ENCODE measurements at regions not wholly inside any gene's neighbourhood (a gene's known extent, or its start where the extent isn't known, plus 50 kb on each side); places are given as distances from the start of the nearest gene placed in this dataset.
A peak's percentile ranks its signal among the peaks of the same experiment; 100 is the strongest.
"Not testable (repeated sequence)": the region's sequence is repeated elsewhere in the genome, so short reads cannot be mapped to it uniquely, and the experiment has no call there.

GRCh38 chr20:40894237-40894630 lies 134.4 kb upstream of the TOP1 start:
- no peak for DNase-seq

GRCh38 chr20:40895182-40895581 lies 133.4 kb upstream of the TOP1 start:
- no peak for DNase-seq

GRCh38 chr20:40896814-40897700 lies 131.6 kb upstream of the TOP1 start:
- no peak for DNase-seq

DNA sequence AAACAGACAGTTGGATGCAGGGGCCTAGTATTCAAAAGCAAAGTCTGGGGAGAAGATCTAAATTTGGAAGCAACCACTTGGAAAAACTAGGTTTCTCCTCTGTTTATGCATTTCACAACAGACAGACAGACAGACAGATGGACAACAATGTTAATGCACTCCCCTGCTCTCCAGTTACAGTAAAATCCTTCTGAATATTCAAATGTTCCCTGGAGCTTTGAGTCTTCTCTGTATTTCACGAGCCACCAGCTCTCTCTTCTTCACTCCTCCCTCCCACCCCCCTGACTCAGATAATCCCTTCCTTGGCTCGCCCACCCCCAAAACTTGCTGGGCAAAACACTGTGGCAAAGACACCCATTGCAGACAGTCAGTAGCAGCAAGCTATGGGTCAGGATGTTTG lies 129.3 kb upstream of the TOP1 start:
- DNase-seq, result no peak

DNA sequence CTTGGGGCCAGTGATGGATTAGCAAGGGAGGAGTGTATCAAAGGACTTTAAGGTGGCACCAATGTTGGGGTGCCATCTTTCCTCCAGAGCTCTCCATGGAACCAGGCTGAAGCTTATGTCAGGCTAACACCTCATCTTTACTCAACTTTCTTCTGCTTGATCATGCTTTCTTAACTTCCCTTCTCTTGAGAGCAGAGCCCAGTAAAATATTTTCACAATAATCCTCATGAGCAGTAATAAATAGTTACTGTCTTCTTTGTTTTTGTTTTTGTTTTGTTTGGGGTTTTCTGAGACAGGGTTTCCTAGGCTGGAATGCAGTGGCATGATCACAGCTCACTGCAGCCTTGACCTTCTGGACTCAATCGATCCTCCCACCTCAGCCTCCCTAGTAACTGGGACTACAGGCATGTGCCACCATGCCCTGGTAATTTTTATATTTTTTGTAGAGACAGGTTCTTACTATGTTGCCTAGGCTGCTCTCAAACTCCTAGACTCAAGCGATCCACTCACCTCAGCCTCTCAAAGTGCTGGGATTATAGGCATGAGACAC lies 127.9 kb upstream of the TOP1 start:
- no peak for DNase-seq

DNA sequence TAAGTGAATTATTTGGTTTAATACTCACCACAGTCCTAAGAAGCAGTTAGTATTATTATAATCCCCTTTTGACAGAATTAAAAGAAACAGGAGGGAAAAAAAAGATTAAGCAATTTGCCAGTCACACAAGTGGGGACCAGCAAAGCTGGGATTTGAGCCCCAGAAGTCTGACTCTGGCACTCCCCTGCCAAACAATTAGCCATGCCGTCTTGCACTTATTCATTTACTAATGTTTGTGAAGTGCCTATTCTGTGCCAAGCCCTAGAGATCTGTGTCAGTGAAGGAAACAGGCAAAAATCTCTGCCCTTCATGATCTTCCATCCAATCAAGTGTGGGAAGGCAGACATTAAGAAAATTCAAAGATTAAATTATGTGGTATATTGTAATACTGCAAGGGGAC lies 126.0 kb upstream of the TOP1 start:
- DNase-seq, result peak; percentile 1

- DNase-seq, result no peak
Measured at GRCh38 chr20:40908309-40908708, 120.3 kb upstream of the TOP1 start.

DNA sequence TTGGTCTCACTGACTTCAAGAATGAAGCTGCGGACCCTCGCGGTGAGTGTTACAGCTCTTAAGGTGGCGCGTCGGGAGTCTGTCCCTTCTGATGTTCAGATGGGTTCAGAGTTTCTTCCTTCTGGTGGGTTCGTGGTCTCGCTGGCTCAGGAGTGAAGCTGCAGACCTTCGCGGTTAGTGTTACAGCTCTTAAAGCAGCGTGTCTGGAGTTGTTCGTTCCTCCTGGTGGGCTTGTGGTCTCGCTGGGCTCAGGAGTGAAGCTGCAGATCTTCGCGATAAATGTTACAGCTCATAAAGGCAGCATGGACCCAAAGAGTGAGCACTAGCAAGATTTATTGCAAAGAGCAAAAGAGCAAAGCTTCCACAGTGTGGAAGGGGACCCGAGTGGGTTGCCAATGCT lies 119.1 kb upstream of the TOP1 start:
- not testable (repeated sequence) for DNase-seq

DNA sequence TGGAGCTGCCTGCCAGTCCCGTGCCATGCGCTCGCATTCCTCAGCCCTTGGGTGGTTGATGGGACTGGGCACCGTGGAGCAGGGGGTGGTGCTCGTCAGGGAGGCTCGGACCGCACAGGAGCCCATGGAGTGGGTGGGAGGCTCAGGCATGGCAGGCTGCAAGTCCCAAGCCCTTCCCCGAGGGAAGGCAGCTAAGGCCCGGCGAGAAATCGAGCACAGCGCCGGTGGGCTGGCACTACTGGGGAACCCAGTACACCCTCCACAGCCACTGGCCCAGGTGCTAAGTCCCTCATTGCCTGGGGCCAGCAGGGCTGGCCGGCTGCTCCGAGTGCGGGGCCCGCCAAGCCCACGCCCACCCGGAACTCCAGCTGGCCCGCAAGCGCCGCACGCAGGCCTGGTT lies 118.2 kb upstream of the TOP1 start:
- DNase-seq, result not testable (repeated sequence)

- DNase-seq, result not testable (repeated sequence)
Measured at GRCh38 chr20:40911152-40911551, 117.5 kb upstream of the TOP1 start.

DNA sequence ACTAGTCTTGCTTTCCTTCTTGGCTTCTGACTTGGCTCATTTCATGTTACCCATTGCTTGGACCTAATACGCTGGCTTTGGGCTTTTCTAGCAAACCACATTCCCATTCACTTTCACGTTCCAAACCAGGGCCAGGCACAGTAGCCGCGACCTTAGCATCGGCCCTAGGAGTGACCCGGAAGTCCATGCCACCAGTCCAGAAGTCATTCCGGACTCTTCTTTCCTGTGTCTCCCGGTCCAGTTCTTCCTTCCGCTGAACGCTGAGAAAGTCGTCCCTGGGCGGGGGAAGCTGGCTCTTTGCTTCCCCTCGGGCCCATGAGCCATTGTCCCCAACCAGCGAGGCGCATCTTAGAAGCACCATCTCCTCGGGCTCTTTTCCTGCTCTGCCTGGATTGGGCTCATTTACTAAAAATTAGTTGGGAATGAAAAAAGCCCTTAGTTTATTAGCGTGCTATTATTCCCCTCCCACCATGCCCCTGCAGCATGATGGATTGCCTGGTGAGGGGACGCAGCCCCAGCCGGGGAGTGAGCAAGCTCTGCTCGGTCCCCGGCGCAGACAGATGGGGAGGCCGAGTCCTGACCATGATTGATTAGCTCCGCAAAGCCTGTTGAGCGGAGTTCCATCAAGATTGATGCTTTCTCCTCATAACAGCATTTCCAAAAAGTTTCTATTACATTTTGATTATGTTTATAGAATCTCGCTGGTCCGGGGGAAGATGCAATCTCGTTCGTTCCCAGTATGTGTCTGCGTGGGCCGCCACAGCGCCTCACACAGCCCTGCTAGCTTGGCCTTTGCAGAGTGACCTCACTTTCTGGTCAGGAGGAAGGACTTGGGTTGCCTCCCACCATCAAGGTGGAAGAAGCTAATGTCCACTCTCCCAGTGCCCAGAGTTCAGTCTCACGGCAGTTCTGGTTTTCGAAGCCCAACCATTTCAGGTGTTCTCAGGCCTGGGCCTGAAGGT lies 115.1 kb upstream of the TOP1 start:
- DNase-seq, result no peak

DNA sequence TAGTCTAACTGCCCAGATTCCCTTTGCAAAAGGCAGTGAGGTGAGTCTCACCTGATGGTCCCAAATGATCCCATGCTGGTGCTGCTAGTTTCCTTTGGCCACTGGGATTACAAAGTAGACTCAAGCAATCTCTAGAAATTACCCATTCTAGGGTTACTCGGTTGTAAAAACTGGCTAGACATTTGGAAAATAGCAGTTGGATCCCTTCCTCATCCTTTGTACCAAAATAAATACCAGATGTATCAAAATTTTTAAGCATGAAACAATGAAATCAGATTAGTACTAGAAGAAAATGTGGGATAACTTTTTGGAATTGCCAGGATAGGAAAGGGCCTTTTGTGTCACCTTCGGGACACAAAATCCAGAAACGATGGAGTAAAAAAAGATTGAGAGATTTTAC lies 112.9 kb upstream of the TOP1 start:
- no peak for DNase-seq

DNA sequence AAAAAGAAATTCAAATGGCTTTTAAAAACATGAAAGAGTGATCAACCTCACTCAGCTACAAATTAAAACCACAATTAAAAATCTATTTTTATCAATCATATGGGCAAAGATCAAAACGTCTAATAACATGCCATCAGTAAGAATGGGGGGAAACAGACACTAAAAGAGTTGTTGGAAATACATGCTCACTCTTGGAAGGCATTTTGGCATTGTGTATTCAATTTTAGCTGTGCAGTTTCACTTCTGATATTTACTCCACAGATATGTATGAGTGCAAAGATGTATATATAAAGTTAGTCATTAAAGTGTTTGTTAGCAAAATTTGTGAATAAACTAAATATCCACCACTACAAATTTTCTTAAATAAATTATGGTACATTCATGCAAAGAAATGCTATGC lies 112.3 kb upstream of the TOP1 start:
- DNase-seq, result no peak

- no peak for DNase-seq
Measured at GRCh38 chr20:40920291-40920690, 108.3 kb upstream of the TOP1 start.

DNA sequence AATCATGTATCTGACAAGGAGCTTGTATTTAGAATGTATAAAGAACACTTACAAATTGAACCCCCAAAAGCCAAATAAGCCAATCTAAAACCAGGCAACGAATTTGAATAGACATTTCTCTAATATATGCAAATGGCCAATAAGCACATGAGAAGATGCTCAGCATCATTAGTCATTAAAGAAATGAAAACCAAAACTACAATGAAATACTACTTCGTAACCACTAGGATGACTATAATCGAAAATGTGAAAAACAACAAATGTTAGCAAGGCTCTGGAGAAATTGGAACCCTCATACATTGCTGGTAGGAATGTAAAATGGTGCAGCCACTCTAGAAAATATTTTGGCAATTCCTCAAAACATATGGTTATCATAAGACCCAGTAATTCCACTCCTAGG lies 105.8 kb upstream of the TOP1 start:
- DNase-seq, result no peak

DNA sequence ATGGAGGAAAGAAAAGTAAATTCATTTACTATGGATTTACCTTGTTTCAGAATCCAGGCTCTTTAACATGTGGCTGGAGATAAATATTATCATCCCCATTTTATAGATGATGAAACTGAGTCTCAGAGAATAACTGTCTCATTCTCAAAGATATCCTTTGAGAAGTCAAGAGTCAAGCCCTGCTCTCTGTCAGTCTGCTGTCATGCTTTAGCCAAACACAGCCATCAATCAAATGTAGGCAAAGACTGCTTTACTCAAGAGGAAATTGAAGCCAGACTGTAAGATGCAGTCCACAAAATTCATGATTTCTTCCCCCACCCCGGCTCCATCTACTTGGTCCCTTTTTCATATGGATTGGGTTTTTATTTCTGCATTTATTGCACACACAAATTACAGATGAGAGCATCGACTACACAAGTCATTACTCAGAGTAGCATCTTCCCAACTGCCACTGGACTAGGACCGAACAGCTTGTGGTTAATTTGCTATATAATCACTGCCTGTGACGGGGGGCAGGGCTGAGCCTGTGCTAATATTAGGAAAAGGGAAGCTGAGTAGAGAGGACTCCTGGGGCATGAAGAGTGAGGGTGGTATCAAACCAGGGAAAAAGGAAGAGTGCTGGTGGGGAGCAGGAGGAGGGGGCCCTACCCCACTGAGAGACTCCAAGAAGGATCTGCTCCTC lies 102.7 kb upstream of the TOP1 start:
- DNase-seq, result no peak

DNA sequence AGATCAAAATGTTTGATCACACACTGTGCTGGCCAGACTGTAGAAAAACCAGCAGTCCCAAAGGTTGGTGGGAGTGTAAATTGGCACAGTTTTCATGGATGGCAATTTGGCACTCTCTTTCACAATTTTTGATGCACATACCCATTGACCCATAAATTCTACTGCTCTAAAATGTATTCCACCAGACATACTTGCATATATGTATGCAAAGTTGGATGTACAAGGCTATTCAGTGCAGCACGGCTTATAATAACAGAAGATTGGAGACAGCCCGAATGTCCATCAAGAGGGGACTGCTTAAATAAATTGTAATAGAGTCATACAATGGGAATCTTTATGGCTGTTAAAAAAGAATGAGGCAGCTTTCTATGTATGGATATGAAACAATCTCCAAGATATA lies 101.7 kb upstream of the TOP1 start:
- DNase-seq, result no peak

DNA sequence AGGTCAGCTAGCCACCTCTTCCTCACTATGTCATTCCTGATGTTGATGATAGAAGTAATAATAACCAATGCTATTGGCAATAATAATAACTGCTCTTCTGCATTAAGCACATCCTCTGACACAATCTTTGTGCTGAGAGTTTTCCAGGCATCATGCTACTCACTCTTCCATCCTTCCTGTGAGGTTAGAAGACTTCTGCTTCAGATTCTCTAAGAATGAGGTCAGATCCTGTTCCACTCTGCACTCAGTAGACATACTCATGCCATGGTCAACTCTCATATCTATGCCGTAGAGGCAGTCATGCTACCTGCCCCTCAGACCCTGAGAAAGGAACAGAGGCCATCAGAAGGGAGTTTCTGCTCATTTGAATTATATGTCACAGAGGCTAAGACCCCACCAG lies 98.1 kb upstream of the TOP1 start:
- no peak for DNase-seq

DNA sequence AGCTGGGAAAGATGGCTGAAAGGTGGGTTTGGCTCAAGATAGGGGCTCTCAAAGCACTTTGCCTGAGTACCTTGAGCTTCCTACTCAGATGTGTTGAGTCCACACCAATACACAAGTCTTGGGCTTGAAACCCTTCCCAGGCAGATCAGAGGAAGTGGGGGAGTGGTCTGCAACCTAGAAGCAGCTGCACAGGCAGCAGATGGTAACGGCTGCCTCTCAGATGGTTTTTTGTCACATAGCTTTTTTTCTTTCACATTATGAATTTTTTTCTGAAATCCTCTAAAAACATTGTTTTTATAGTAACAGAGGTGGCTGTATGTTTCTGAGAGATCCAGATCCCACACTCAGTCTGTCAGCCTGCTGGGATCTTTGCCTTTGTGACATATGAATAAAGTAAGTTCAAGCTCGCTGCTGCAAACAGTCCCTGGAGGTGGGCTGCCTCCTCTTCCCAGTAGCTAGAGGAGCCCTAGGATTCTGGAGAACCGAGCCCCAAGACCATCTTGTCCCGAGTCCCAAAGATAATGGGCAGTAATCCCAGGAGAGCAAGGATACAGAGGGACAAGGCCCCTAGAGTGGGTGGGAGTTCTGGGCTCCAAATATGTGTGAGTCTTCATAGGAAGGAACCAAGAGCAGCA lies 97.1 kb upstream of the TOP1 start:
- DNase-seq, result no peak

DNA sequence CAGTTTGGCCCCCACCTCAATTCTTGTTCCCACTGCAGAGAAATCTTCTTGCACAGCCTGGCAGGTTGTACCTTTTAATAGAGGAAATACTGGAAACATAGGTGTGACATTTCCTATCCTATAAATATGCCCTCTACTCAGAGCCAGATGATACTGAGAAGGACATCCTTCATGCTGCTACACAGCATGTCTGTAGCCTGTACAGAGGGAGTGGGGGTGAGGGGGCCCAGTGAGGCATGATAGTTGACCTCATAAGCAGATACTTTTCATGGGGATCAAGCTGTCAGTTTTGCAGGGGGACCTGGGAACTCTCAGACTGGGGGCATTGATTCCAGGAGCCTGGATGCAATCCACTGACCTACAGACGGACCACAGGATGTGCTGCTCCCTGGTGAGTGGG lies 96.2 kb upstream of the TOP1 start:
- no peak for DNase-seq

GRCh38 chr20:40933758-40934157 lies 94.9 kb upstream of the TOP1 start:
- no peak for DNase-seq

DNA sequence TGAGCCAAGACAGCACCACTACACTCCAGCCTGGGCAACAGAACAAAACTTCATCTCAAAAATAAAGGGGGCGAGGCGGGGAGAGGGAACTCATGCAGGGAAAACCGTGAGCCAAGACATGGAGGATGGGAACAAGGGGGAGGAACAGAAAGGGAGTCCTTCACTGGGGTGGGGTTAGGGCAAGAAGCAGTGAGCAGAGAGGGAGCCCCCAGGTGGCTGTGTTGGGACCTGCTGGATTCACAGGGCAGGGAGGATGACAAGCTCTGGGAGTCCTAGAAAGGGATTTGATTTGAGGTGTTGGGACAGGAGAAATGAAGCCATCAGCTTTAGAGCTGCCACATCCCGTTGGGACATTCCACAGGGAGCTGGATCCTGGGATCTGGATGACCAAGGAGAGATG lies 90.6 kb upstream of the TOP1 start:
- DNase-seq, result no peak

DNA sequence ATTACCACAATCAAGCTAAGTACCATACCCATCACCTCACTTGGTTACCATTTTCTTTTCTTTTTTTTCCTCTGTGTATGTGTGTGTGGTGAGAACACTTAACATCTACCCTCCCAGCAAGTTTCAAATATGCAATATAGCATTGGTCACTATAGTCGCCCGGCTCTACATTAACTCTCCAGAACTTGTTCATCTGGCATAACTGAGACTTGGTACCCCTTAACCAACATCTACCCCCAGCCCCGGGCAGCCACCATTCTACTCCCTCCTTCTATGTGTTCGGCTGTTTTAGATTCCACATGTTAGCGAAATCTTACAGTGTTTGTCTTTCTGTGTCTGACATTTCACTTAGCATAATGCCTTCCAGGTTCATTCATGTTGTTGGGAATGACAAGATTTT lies 89.0 kb upstream of the TOP1 start:
- DNase-seq, result no peak

All from DMS79 treated with DMSO at 0.1 percent for 48 hours (cell line).